ENCODE measurements at regions not wholly inside any gene's neighbourhood (a gene's known extent, or its start where the extent isn't known, plus 50 kb on each side); places are given as distances from the start of the nearest gene placed in this dataset.

- TF ChIP-seq NR2C2 (CRISPR knock-in tag; IDR thresholded peaks at IDR 0.05; ENCODE audit: borderline replicate concordance): no peak
- no peak for TF ChIP-seq ZNF441 (CRISPR knock-in tag; IDR thresholded peaks at IDR 0.05; ENCODE audit: borderline replicate concordance)
- TF ChIP-seq ZNF674 (CRISPR knock-in tag; IDR thresholded peaks at IDR 0.05; ENCODE audit: low read depth): no peak
- TF ChIP-seq ERF (CRISPR knock-in tag; IDR thresholded peaks at IDR 0.05): no peak
- no peak for TF ChIP-seq PAXIP1 (CRISPR knock-in tag; conservative IDR thresholded peaks at IDR 0.05)
- no peak for TF ChIP-seq ZFYVE20 (CRISPR knock-in tag; IDR thresholded peaks at IDR 0.05; ENCODE audit: borderline replicate concordance, low read depth)
- TF ChIP-seq ZFX (CRISPR knock-in tag; IDR thresholded peaks at IDR 0.05; ENCODE audit: low read depth): no peak
- TF ChIP-seq NR3C1 (CRISPR knock-in tag; IDR thresholded peaks at IDR 0.05): no peak
- no peak for TF ChIP-seq ARID3A (IDR thresholded peaks at IDR 0.05; ENCODE audit: low read depth, low read length)
These were observed 54.8 kb upstream of the OXTR start (continued) for GRCh38 chr3:8824238-8824637.

Measured in HepG2 (cell line).